Keratinocyte (primary cell): ENCODE measurements at regions not wholly inside any gene's neighbourhood (a gene's known extent, or its start where the extent isn't known, plus 50 kb on each side); places are given as distances from the start of the nearest gene placed in this dataset.

Experiments
- CTCF ChIP-seq, 3 experiments: IDR thresholded peaks in 1 of 3; conservative IDR thresholded peaks in 1 of 3; optimal IDR thresholded peaks in 1 of 3; 2 replicates in 2 of 3; 3 replicates in 1 of 3; pipeline versions ENCODE3 to v1.5.1; 2011; ENCODE audit warnings: low read length in 3 of 3, mild to moderate bottlenecking in 3 of 3, moderate library complexity in 2 of 3, control low read depth in 1 of 3, inconsistent platforms in 1 of 3; ENCODE audit not compliant: insufficient read depth in 2 of 3; ENCODE audit errors: extremely low read depth in 1 of 3
- EZH2 ChIP-seq: IDR thresholded peaks from one replicate; pipeline ENCODE4 v1.6.1; 2012; ENCODE audit warnings: inconsistent platforms, mild to moderate bottlenecking, low read length, moderate library complexity

GRCh38 chr3:88882121-88882520, 225.3 kb upstream of the EPHA3 start:
- no peak for TF ChIP-seq CTCF (optimal IDR thresholded peaks at IDR 0.05 in 1 of 3, IDR thresholded peaks at IDR 0.05 in 1 of 3, conservative IDR thresholded peaks at IDR 0.05 in 1 of 3; ENCODE audit: extremely low read depth in 1 of 3, insufficient read depth in 2 of 3, low read length in 3 of 3)
- no peak for TF ChIP-seq EZH2
